Erythroblast (primary cell): ENCODE measurements at regions not wholly inside any gene's neighbourhood (a gene's known extent, or its start where the extent isn't known, plus 50 kb on each side); places are given as distances from the start of the nearest gene placed in this dataset.

Experiments used
- GATA1 ChIP-seq: IDR thresholded peaks from 2 replicates; pipeline ENCODE4 v1.6.1; 2011; ENCODE audit warnings: low read depth, mild to moderate bottlenecking, control low read depth, low read length, moderate library complexity
- POLR2A ChIP-seq: IDR thresholded peaks from 2 replicates; pipeline ENCODE4 v1.6.1; 2011; ENCODE audit warnings: mild to moderate bottlenecking, low read length

GRCh38 chr17:13102477-13102876 lies 84.7 kb upstream of the ELAC2 start:
- TF ChIP-seq POLR2A (no peak), GATA1 (no peak)
